ENCODE measurements at regions not wholly inside any gene's neighbourhood (a gene's known extent, or its start where the extent isn't known, plus 50 kb on each side); places are given as distances from the start of the nearest gene placed in this dataset.

DNA sequence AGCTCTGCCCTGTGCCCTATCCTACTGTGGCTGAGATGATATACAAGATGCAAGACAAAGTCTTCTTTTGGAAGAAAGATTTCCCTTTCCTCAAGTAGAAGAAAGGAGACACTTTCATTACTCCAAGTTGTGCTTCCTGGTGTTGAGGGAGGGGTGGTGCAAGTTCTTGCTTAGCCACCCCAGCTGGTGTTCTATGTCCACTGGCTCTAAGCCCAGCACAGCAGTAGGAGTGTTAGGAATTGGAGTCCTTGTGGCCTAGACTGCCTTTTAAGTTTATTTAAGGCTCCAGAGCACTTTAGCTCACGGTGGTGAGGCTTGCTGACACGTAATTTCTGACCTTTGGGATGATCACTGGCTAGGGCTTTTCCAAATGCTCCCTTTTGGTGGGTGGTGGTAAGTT, 109.7 kb downstream of the KIF2B start:
- H3K4me3 ChIP-seq (ENCODE audit: low read depth, low read length): no peak overlapping the region
- H3K9me3 ChIP-seq (ENCODE audit: control insufficient read depth, low read length): no peaks in the 10 kb centered on the region
- no peak overlapping the region for H3K9ac ChIP-seq
- H3K79me2 ChIP-seq: no peaks in the 10 kb centered on the region
- H3K27ac ChIP-seq: no peak overlapping the region
- TF ChIP-seq, protein P1, sequence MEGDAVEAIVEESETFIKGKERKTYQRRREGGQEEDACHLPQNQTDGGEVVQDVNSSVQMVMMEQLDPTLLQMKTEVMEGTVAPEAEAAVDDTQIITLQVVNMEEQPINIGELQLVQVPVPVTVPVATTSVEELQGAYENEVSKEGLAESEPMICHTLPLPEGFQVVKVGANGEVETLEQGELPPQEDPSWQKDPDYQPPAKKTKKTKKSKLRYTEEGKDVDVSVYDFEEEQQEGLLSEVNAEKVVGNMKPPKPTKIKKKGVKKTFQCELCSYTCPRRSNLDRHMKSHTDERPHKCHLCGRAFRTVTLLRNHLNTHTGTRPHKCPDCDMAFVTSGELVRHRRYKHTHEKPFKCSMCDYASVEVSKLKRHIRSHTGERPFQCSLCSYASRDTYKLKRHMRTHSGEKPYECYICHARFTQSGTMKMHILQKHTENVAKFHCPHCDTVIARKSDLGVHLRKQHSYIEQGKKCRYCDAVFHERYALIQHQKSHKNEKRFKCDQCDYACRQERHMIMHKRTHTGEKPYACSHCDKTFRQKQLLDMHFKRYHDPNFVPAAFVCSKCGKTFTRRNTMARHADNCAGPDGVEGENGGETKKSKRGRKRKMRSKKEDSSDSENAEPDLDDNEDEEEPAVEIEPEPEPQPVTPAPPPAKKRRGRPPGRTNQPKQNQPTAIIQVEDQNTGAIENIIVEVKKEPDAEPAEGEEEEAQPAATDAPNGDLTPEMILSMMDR (IDR thresholded peaks at IDR 0.05): no peak
- no peak overlapping the region for H2AFZ ChIP-seq
- no peaks in the 10 kb centered on the region for H3K27me3 ChIP-seq (ENCODE audit: control insufficient read depth, insufficient read depth, low read length)
- no peaks in the 10 kb centered on the region for H3K36me3 ChIP-seq (ENCODE audit: control insufficient read depth, insufficient read depth, low read length)
- no peaks in the 10 kb centered on the region for H3K4me1 ChIP-seq
- H3K4me2 ChIP-seq (ENCODE audit: low read length): no peak overlapping the region

- Histone ChIP-seq H3K9me3 (ENCODE audit: control insufficient read depth, low read length) (no peaks in the 10 kb centered on the region), H3K79me2 (no peaks in the 10 kb centered on the region), H3K4me2 (ENCODE audit: low read length) (no peak overlapping the region), H3K27me3 (ENCODE audit: control insufficient read depth, insufficient read depth, low read length) (no peaks in the 10 kb centered on the region), H3K36me3 (ENCODE audit: control insufficient read depth, insufficient read depth, low read length) (no peaks in the 10 kb centered on the region), H3K27ac (no peak overlapping the region), H3K4me1 (no peaks in the 10 kb centered on the region), H3K9ac (no peak overlapping the region), H3K4me3 (ENCODE audit: low read depth, low read length) (no peak overlapping the region), H2AFZ (no peak overlapping the region)
- TF ChIP-seq, protein P1 (IDR thresholded peaks at IDR 0.05): no peak
Observed at GRCh38 chr17:53934931-53935330, 112.2 kb downstream of the KIF2B start.

- Histone ChIP-seq H3K4me1 (no peaks in the 10 kb centered on the region), H3K27ac (no peak overlapping the region), H3K79me2 (no peaks in the 10 kb centered on the region), H3K9ac (no peak overlapping the region), H3K4me2 (ENCODE audit: low read length) (no peak overlapping the region), H2AFZ (no peak overlapping the region), H3K9me3 (ENCODE audit: control insufficient read depth, low read length) (no peaks in the 10 kb centered on the region), H3K27me3 (ENCODE audit: control insufficient read depth, insufficient read depth, low read length) (no peaks in the 10 kb centered on the region), H3K4me3 (ENCODE audit: low read depth, low read length) (no peak overlapping the region), H3K36me3 (ENCODE audit: control insufficient read depth, insufficient read depth, low read length) (no peaks in the 10 kb centered on the region)
- TF ChIP-seq, protein P1 (IDR thresholded peaks at IDR 0.05): no peak
Observed at GRCh38 chr17:53941231-53941630, 118.5 kb downstream of the KIF2B start.

- no peaks in the 10 kb centered on the region for H3K9me3 ChIP-seq (ENCODE audit: control insufficient read depth, low read length)
- H3K4me1 ChIP-seq: no peaks in the 10 kb centered on the region
- H2AFZ ChIP-seq: no peak overlapping the region
- no peak overlapping the region for H3K4me2 ChIP-seq (ENCODE audit: low read length)
- no peak overlapping the region for H3K27ac ChIP-seq
- H3K36me3 ChIP-seq (ENCODE audit: control insufficient read depth, insufficient read depth, low read length): no peaks in the 10 kb centered on the region
- no peaks in the 10 kb centered on the region for H3K79me2 ChIP-seq
- H3K4me3 ChIP-seq (ENCODE audit: low read depth, low read length): no peak overlapping the region
- H3K9ac ChIP-seq: no peak overlapping the region
- TF ChIP-seq, protein P1 (IDR thresholded peaks at IDR 0.05): no peak
- no peaks in the 10 kb centered on the region for H3K27me3 ChIP-seq (ENCODE audit: control insufficient read depth, insufficient read depth, low read length)
Observed at GRCh38 chr17:53942436-53942835, 119.7 kb downstream of the KIF2B start.

GRCh38 chr17:53942898-53943297, 120.2 kb downstream of the KIF2B start:
- Histone ChIP-seq H3K4me3 (ENCODE audit: low read depth, low read length) (no peak overlapping the region), H3K4me2 (ENCODE audit: low read length) (no peak overlapping the region), H3K36me3 (ENCODE audit: control insufficient read depth, insufficient read depth, low read length) (no peaks in the 10 kb centered on the region), H3K27ac (no peak overlapping the region), H3K4me1 (no peaks in the 10 kb centered on the region), H3K79me2 (no peaks in the 10 kb centered on the region), H3K27me3 (ENCODE audit: control insufficient read depth, insufficient read depth, low read length) (no peaks in the 10 kb centered on the region), H3K9me3 (ENCODE audit: control insufficient read depth, low read length) (no peaks in the 10 kb centered on the region), H2AFZ (no peak overlapping the region), H3K9ac (no peak overlapping the region)
- TF ChIP-seq, protein P1 (IDR thresholded peaks at IDR 0.05): no peak

Data from parathyroid adenoma (tissue), 2 donors.